Vagina (tissue), 2 donors: ENCODE measurements at regions not wholly inside any gene's neighbourhood (a gene's known extent, or its start where the extent isn't known, plus 50 kb on each side); places are given as distances from the start of the nearest gene placed in this dataset.

Experiments used
- DNase-seq, 2 donors: peaks; one replicate each; pipeline ENCODE4 v3.0.0-alpha.2; 2017; ENCODE audit errors: extremely low spot score in 2 of 2
- H3K27ac ChIP-seq: fragments of 200-600 bp; sonication (generic); one replicate; pipeline ENCODE4 v1.5.1; 2019
- H3K27me3 ChIP-seq: fragments of 200-600 bp; sonication (generic); one replicate; pipeline ENCODE4 v1.5.1; 2019
- H3K36me3 ChIP-seq, 2 donors: fragments of 200-600 bp; sonication (generic); one replicate each; pipeline ENCODE4 v1.5.1; 2017 to 2019
- H3K4me1 ChIP-seq: fragments of 200-600 bp; sonication (generic); one replicate; pipeline ENCODE4 v1.5.1; 2019
- H3K4me3 ChIP-seq, 2 donors: fragments of 200-600 bp; sonication (generic); 1 replicate in 1 of 2; 2 replicates in 1 of 2; pipeline ENCODE4 v1.5.1; 2016 to 2019
- H3K9me3 ChIP-seq: fragments of 200-600 bp; sonication (generic); one replicate; pipeline ENCODE4 v1.5.1; 2019
- POLR2A ChIP-seq, 2 donors: fragments of 450-650 bp; IDR thresholded peaks; one replicate each; pipeline ENCODE4 v1.6.1; 2017; ENCODE audit warnings: antibody characterized with exemption in 2 of 2, mild to moderate bottlenecking in 2 of 2, moderate library complexity in 2 of 2
- POLR2AphosphoS5 ChIP-seq, 2 donors: sonication (generic); formaldehyde crosslinking; IDR thresholded peaks; one replicate each; pipeline ENCODE4 v1.9.0; 2017; ENCODE audit warnings: antibody characterized with exemption in 2 of 2, mild to moderate bottlenecking in 2 of 2, low read depth in 1 of 2; ENCODE audit not compliant: insufficient read depth in 1 of 2
- intact Hi-C: fragments of 100-400 bp; cut with DNase I; formaldehyde crosslinking; loops from one replicate; pipeline ENCODE4 v1.15.1; 2023
- TF ChIP-seq, protein P1 (sequence below), 3 experiments: fragments of 450-650 bp in 2 of 3; fragments of 200-600 bp in 1 of 3; sonication (generic) in 1 of 3; IDR thresholded peaks; one replicate each; pipeline ENCODE4 v1.5.1; 2017 to 2019; ENCODE audit warnings: antibody characterized with exemption in 3 of 3, mild to moderate bottlenecking in 2 of 3, moderate library complexity in 2 of 3

DNA sequence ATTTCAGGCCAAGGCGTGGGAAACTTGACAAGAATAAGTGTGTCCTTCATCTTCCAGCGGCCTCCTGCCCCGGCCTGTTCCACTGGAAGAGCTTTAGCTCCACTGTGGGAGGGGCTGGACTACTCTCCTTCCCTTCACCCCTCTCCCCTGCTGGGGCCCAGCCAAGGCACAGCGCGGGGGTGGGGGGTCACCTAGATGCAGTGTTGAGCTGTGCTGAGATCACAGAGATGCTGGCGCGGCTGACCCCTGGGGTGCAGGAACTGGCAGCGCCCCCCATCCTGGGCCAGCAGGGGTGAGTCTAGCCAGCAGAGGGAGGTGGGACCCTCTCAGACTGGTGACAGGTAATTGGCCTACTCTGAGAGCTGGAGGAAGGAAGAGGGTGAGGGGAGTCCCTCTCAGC is 111.8 kb upstream of the LHX1 start:
- no peaks in the 10 kb centered on the region for H3K27me3 ChIP-seq
- H3K4me3 ChIP-seq = no peak overlapping the region
- no peaks in the 10 kb centered on the region for H3K4me1 ChIP-seq
- no peak overlapping the region for H3K27ac ChIP-seq
- intact Hi-C loops = no loop called here
- no peak for TF ChIP-seq POLR2A (IDR thresholded peaks at IDR 0.05)
- TF ChIP-seq, protein P1, sequence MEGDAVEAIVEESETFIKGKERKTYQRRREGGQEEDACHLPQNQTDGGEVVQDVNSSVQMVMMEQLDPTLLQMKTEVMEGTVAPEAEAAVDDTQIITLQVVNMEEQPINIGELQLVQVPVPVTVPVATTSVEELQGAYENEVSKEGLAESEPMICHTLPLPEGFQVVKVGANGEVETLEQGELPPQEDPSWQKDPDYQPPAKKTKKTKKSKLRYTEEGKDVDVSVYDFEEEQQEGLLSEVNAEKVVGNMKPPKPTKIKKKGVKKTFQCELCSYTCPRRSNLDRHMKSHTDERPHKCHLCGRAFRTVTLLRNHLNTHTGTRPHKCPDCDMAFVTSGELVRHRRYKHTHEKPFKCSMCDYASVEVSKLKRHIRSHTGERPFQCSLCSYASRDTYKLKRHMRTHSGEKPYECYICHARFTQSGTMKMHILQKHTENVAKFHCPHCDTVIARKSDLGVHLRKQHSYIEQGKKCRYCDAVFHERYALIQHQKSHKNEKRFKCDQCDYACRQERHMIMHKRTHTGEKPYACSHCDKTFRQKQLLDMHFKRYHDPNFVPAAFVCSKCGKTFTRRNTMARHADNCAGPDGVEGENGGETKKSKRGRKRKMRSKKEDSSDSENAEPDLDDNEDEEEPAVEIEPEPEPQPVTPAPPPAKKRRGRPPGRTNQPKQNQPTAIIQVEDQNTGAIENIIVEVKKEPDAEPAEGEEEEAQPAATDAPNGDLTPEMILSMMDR (IDR thresholded peaks at IDR 0.05) = no peak
- no peak for TF ChIP-seq POLR2AphosphoS5 (IDR thresholded peaks at IDR 0.05; ENCODE audit: insufficient read depth in 1 of 2, low read depth in 1 of 2)
- no peak for DNase-seq
- H3K36me3 ChIP-seq = no peaks in the 10 kb centered on the region
- no peaks in the 10 kb centered on the region for H3K9me3 ChIP-seq

DNA sequence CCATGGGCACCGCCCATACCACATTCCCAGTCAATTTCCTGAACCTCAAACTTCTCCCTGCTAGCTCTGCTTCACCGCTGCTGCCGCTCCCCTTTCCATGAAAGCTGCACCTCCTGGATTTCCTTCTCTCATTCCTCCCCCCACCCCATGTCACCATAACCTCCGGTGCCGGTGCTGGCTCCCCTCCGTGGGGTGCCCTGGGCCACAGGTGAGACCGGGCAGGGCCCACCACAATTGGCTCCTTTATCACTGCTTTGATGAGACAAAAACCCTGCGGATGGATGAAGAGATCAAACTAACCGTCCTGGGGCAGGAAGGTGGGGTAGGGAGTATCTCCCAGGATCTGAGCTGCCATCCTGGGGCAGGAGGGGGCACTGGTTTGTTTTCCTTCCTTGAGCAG is 111.3 kb upstream of the LHX1 start:
- DNase-seq = no peak
- Histone ChIP-seq H3K36me3 (no peaks in the 10 kb centered on the region), H3K27ac (no peak overlapping the region), H3K27me3 (no peaks in the 10 kb centered on the region), H3K4me1 (no peaks in the 10 kb centered on the region), H3K9me3 (no peaks in the 10 kb centered on the region), H3K4me3 (no peak overlapping the region)
- intact Hi-C loops = no loop called here
- TF ChIP-seq POLR2A (IDR thresholded peaks at IDR 0.05) (no peak), POLR2AphosphoS5 (IDR thresholded peaks at IDR 0.05; ENCODE audit: insufficient read depth in 1 of 2, low read depth in 1 of 2) (no peak)
- TF ChIP-seq, protein P1 (IDR thresholded peaks at IDR 0.05) = no peak

DNA sequence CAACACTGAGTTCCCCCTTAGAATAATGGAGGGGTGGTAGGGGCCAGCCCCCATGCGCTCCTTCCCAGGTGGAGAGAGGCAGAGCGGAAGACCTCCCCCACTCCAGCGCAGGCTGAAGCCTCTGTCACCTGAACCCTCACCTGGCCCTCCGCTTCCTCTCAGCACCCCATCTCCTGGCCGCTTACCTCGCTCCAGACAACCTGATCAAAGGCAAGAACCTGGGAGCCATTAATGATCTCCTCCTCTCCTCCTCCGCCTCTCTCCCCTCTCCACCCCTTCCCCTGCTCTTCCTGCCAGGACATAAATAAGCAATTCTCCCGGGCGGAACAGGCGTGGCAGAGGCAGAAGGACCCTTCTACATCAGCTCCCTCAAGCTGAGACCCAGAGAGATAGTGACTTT is 110.2 kb upstream of the LHX1 start:
- DNase-seq = no peak

DNA sequence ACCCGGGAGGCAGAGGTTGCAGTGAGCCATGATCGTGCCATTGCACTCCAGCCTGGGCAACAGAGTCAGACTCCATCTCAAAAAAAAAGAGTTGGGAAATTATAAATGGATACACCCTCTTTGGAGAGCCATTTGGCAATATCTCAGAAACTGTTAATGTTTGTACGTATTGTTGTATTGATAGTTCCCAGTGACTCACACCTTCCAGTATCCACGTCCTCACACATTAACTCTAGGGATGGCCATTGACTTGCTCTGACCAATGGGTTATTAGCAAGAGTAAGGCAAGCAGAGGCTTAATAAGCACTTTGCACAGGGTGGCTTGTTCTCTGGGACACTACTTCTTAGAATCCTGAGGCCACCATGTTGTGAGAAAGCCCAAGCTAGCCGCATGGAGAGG is 107.6 kb upstream of the LHX1 start:
- H3K27ac ChIP-seq = no peak overlapping the region
- no peaks in the 10 kb centered on the region for H3K9me3 ChIP-seq
- intact Hi-C loops = no loop called here
- H3K4me1 ChIP-seq = no peaks in the 10 kb centered on the region
- DNase-seq = no peak
- H3K36me3 ChIP-seq = no peaks in the 10 kb centered on the region
- no peak for TF ChIP-seq POLR2AphosphoS5 (IDR thresholded peaks at IDR 0.05; ENCODE audit: insufficient read depth in 1 of 2, low read depth in 1 of 2)
- TF ChIP-seq, protein P1 (IDR thresholded peaks at IDR 0.05) = no peak
- no peaks in the 10 kb centered on the region for H3K27me3 ChIP-seq
- H3K4me3 ChIP-seq = no peak overlapping the region

More for the DNA sequence above, 110.2 kb upstream of the LHX1 start:
- intact Hi-C loops = no loop called here
- Histone ChIP-seq H3K4me3 (no peak overlapping the region), H3K27me3 (no peaks in the 10 kb centered on the region), H3K4me1 (no peaks in the 10 kb centered on the region), H3K27ac (no peak overlapping the region), H3K9me3 (no peaks in the 10 kb centered on the region), H3K36me3 (no peaks in the 10 kb centered on the region)
- TF ChIP-seq POLR2AphosphoS5 (IDR thresholded peaks at IDR 0.05; ENCODE audit: insufficient read depth in 1 of 2, low read depth in 1 of 2) (no peak), POLR2A (IDR thresholded peaks at IDR 0.05) (no peak)
- TF ChIP-seq, protein P1 (IDR thresholded peaks at IDR 0.05) = no peak

DNA sequence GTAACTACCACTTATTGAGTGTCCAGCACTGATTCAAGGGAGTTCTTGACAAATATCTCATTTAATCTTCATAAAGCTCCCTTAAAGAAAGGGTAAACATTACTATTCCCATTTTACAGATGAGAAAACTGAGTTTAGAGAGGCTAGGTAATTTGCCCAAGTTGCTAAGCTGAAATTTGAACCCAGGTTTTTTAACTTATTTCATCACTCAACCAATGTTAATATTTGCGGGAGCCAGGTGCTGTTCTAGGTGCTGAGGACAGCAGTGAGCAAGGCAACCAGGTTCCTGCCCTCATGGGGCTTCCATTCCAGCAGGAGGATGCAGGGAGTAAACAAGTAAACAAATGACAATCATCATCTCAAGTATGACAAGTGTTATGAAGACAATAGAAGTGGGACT is 104.0 kb upstream of the LHX1 start:
- intact Hi-C loops = no loop called here
- DNase-seq = no peak
- Histone ChIP-seq H3K4me1 (no peaks in the 10 kb centered on the region), H3K27me3 (no peaks in the 10 kb centered on the region), H3K36me3 (no peaks in the 10 kb centered on the region), H3K27ac (no peak overlapping the region), H3K4me3 (no peak overlapping the region), H3K9me3 (no peaks in the 10 kb centered on the region)
- no peak for TF ChIP-seq POLR2A (IDR thresholded peaks at IDR 0.05)
- TF ChIP-seq, protein P1 (IDR thresholded peaks at IDR 0.05) = no peak
